ENCODE measurements at regions not wholly inside any gene's neighbourhood (a gene's known extent, or its start where the extent isn't known, plus 50 kb on each side); places are given as distances from the start of the nearest gene placed in this dataset.

- peak; percentile 39; the same call in 2 of the 3 replicates for ATAC-seq
- no peak overlapping the region for H3K4me3 Mint-ChIP-seq
- H2AFZ ChIP-seq, result peak overlapping the region; percentile 23
Measured at GRCh38 chr13:109918179-109918711, 131.9 kb upstream of the IRS2 start.

More at GRCh38 chr13:109918179-109918711, 131.9 kb upstream of the IRS2 start:
- Histone ChIP-seq H4K20me1 (replicated peaks; ENCODE audit: insufficient read depth) (no peaks in the 10 kb centered on the region), H3K4me1 (ENCODE audit: insufficient read depth) (no peaks in the 10 kb centered on the region), H3K4me3 (no peak overlapping the region), H3F3A (replicated peaks; ENCODE audit: low read depth) (no peaks in the 10 kb centered on the region), H3K27me3 (ENCODE audit: insufficient read depth) (no peaks in the 10 kb centered on the region), H3K9me2 (ENCODE audit: insufficient read depth) (no peaks in the 10 kb centered on the region), H3K79me2 (replicated peaks; ENCODE audit: insufficient read depth) (no peaks in the 10 kb centered on the region), H3K27ac (ENCODE audit: low read depth) (no peak overlapping the region), H3K4me2 (no peak overlapping the region), H3K36me3 (ENCODE audit: insufficient read depth) (no peaks in the 10 kb centered on the region)
- TF ChIP-seq STAT1 (IDR thresholded peaks at IDR 0.05; ENCODE audit: unreplicated experiment) (no peak), POLR2AphosphoS5 (IDR thresholded peaks at IDR 0.05; ENCODE audit: low read depth) (no peak), ETS1 (IDR thresholded peaks at IDR 0.05) (no peak), ZNF114 (CRISPR knock-in tag; IDR thresholded peaks at IDR 0.05) (no peak), NANOG (IDR thresholded peaks at IDR 0.05; ENCODE audit: borderline replicate concordance) (no peak), ZNF462 (CRISPR knock-in tag; IDR thresholded peaks at IDR 0.05) (no peak), JUNB (IDR thresholded peaks at IDR 0.05; ENCODE audit: unreplicated experiment) (no peak), EZH2 (IDR thresholded peaks at IDR 0.05; ENCODE audit: low read depth, unreplicated experiment) (no peak), EZH2phosphoT487 (IDR thresholded peaks at IDR 0.05; ENCODE audit: unreplicated experiment) (no peak), CREB1 (CRISPR knock-in tag; IDR thresholded peaks at IDR 0.05; ENCODE audit: low read depth) (no peak), ZNF331 (CRISPR knock-in tag; IDR thresholded peaks at IDR 0.05; ENCODE audit: low read depth) (no peak)
- TF ChIP-seq, protein P1, sequence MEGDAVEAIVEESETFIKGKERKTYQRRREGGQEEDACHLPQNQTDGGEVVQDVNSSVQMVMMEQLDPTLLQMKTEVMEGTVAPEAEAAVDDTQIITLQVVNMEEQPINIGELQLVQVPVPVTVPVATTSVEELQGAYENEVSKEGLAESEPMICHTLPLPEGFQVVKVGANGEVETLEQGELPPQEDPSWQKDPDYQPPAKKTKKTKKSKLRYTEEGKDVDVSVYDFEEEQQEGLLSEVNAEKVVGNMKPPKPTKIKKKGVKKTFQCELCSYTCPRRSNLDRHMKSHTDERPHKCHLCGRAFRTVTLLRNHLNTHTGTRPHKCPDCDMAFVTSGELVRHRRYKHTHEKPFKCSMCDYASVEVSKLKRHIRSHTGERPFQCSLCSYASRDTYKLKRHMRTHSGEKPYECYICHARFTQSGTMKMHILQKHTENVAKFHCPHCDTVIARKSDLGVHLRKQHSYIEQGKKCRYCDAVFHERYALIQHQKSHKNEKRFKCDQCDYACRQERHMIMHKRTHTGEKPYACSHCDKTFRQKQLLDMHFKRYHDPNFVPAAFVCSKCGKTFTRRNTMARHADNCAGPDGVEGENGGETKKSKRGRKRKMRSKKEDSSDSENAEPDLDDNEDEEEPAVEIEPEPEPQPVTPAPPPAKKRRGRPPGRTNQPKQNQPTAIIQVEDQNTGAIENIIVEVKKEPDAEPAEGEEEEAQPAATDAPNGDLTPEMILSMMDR (conservative IDR thresholded peaks at IDR 0.05; ENCODE audit: low read depth in 2 of 2), result no peak
- TF ChIP-seq, protein P2, sequence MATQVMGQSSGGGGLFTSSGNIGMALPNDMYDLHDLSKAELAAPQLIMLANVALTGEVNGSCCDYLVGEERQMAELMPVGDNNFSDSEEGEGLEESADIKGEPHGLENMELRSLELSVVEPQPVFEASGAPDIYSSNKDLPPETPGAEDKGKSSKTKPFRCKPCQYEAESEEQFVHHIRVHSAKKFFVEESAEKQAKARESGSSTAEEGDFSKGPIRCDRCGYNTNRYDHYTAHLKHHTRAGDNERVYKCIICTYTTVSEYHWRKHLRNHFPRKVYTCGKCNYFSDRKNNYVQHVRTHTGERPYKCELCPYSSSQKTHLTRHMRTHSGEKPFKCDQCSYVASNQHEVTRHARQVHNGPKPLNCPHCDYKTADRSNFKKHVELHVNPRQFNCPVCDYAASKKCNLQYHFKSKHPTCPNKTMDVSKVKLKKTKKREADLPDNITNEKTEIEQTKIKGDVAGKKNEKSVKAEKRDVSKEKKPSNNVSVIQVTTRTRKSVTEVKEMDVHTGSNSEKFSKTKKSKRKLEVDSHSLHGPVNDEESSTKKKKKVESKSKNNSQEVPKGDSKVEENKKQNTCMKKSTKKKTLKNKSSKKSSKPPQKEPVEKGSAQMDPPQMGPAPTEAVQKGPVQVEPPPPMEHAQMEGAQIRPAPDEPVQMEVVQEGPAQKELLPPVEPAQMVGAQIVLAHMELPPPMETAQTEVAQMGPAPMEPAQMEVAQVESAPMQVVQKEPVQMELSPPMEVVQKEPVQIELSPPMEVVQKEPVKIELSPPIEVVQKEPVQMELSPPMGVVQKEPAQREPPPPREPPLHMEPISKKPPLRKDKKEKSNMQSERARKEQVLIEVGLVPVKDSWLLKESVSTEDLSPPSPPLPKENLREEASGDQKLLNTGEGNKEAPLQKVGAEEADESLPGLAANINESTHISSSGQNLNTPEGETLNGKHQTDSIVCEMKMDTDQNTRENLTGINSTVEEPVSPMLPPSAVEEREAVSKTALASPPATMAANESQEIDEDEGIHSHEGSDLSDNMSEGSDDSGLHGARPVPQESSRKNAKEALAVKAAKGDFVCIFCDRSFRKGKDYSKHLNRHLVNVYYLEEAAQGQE (IDR thresholded peaks at IDR 0.05; ENCODE audit: unreplicated experiment), result no peak
- no peaks in the 10 kb centered on the region for H3K4me1 Mint-ChIP-seq
- DNase-seq (ENCODE audit: low spot score), result no peak
- no peaks in the 10 kb centered on the region for H3K36me3 Mint-ChIP-seq (ENCODE audit: low read depth)
- no peaks in the 10 kb centered on the region for H3K27me3 Mint-ChIP-seq (ENCODE audit: insufficient read depth, low read depth, poor library complexity)
- no peaks in the 10 kb centered on the region for H3K9me3 Mint-ChIP-seq
- no peak overlapping the region for H3K27ac Mint-ChIP-seq
